ENCODE measurements at regions not wholly inside any gene's neighbourhood (a gene's known extent, or its start where the extent isn't known, plus 50 kb on each side); places are given as distances from the start of the nearest gene placed in this dataset.

GRCh38 chr9:95809686-95810085 lies 65.8 kb upstream of the ERCC6L2 start:
- peaks cover 0 to 29% (median 0%) of the 10 kb centered on the region in 3 donors for H3K36me3 ChIP-seq
- no peak overlapping the region for H3K4me3 ChIP-seq
- no peaks in the 10 kb centered on the region for H3K27me3 ChIP-seq
- no peak for DNase-seq (ENCODE audit: low spot score in 2 of 2)
- no peak overlapping the region for H3K27ac ChIP-seq
- TF ChIP-seq EP300 (IDR thresholded peaks at IDR 0.05), result no peak
- TF ChIP-seq CTCF (IDR thresholded peaks at IDR 0.05), result no peak
- no peak for TF ChIP-seq POLR2A (IDR thresholded peaks at IDR 0.05)
- WGBS, 2 donors, result 97% methylated on average over 2 of the region's 2 CpGs
- peaks cover 0 to 10% (median 5%) of the 10 kb centered on the region in 4 donors for H3K4me1 ChIP-seq
- no peaks in the 10 kb centered on the region for H3K9me3 ChIP-seq

- Histone ChIP-seq H3K4me3 (no peak overlapping the region), H3K27ac (peak overlapping the region in 2 of 4 donors; percentile 68 to 73), H3K36me3 (peaks cover 0 to 17% (median 0%) of the 10 kb centered on the region in 3 donors), H3K9me3 (no peaks in the 10 kb centered on the region), H3K4me1 (peaks cover 0 to 10% (median 5%) of the 10 kb centered on the region in 4 donors), H3K27me3 (no peaks in the 10 kb centered on the region)
- 35 to 51% methylated on average over 3 of the region's 3 CpGs for WGBS, 2 donors
- TF ChIP-seq POLR2A (IDR thresholded peaks at IDR 0.05), result no peak
- TF ChIP-seq CTCF (IDR thresholded peaks at IDR 0.05), result no peak
- TF ChIP-seq EP300 (IDR thresholded peaks at IDR 0.05), result no peak
- no peak for DNase-seq (ENCODE audit: low spot score in 2 of 2)
Measured at GRCh38 chr9:95808011-95808410, 67.5 kb upstream of the ERCC6L2 start.

- TF ChIP-seq POLR2A (IDR thresholded peaks at IDR 0.05) (no peak), EP300 (IDR thresholded peaks at IDR 0.05) (peak; percentile 53 to 83)
- H3K4me3 ChIP-seq, result no peak overlapping the region
- peak overlapping the region in 2 of 4 donors; percentile 71 to 73 for H3K27ac ChIP-seq
- H3K4me1 ChIP-seq, result peaks cover 0 to 10% (median 5%) of the 10 kb centered on the region in 4 donors
- peaks cover 0 to 12% (median 0%) of the 10 kb centered on the region in 3 donors for H3K36me3 ChIP-seq
- peak; percentile 42 to 44 for DNase-seq (ENCODE audit: low spot score in 2 of 2)
- H3K9me3 ChIP-seq, result no peaks in the 10 kb centered on the region
- H3K27me3 ChIP-seq, result no peaks in the 10 kb centered on the region
- WGBS, 2 donors, result 37 to 47% methylated on average over 5 of the region's 5 CpGs
Measured at GRCh38 chr9:95807326-95807947, 68.1 kb upstream of the ERCC6L2 start.

GRCh38 chr9:95803197-95803596 lies 72.3 kb upstream of the ERCC6L2 start:
- no peak overlapping the region for H3K4me3 ChIP-seq
- peaks cover 0 to 8% (median 5%) of the 10 kb centered on the region in 4 donors for H3K4me1 ChIP-seq
- TF ChIP-seq CTCF (IDR thresholded peaks at IDR 0.05), result no peak
- H3K27ac ChIP-seq, result no peak overlapping the region
- no peaks in the 10 kb centered on the region for H3K9me3 ChIP-seq
- no peak for DNase-seq (ENCODE audit: low spot score in 2 of 2)
- 89 to 90% methylated on average over 4 of the region's 4 CpGs for WGBS, 2 donors
- no peaks in the 10 kb centered on the region for H3K27me3 ChIP-seq
- H3K36me3 ChIP-seq, result no peaks in the 10 kb centered on the region

GRCh38 chr9:95801797-95802196 lies 73.7 kb upstream of the ERCC6L2 start:
- H3K27ac ChIP-seq, result no peak overlapping the region
- no peaks in the 10 kb centered on the region for H3K9me3 ChIP-seq
- no peaks in the 10 kb centered on the region for H3K36me3 ChIP-seq
- 69 to 72% methylated on average over 1 of the region's 1 CpG for WGBS, 2 donors
- no peaks in the 10 kb centered on the region for H3K27me3 ChIP-seq
- H3K4me3 ChIP-seq, result no peak overlapping the region
- DNase-seq (ENCODE audit: low spot score in 2 of 2), result no peak
- H3K4me1 ChIP-seq, result peaks cover 0 to 4% (median 0%) of the 10 kb centered on the region in 4 donors
- TF ChIP-seq CTCF (IDR thresholded peaks at IDR 0.05) (no peak), POLR2A (IDR thresholded peaks at IDR 0.05) (no peak), EP300 (IDR thresholded peaks at IDR 0.05) (no peak)
